ENCODE measurements at regions not wholly inside any gene's neighbourhood (a gene's known extent, or its start where the extent isn't known, plus 50 kb on each side); places are given as distances from the start of the nearest gene placed in this dataset.

- DNase-seq, result no peak
- Mint-ChIP-seq H3K4me3 (no peak overlapping the region), H3K36me3 (no peaks in the 10 kb centered on the region), H3K27me3 (no peaks in the 10 kb centered on the region), H3K9me3 (peaks cover 11 to 13% (median 11%) of the 10 kb centered on the region in 3 donors), H3K4me1 (no peaks in the 10 kb centered on the region), H3K27ac (no peak overlapping the region)
- WGBS (ENCODE audit: insufficient coverage), result no CpG with 5 or more reads among the region's 2 CpGs
- H3K9me3 ChIP-seq, result no peaks in the 10 kb centered on the region
- H3K27ac ChIP-seq (ENCODE audit: low read length), result no peak overlapping the region
- no peaks in the 10 kb centered on the region for H3K27me3 ChIP-seq (replicated peaks in 1 of 2; ENCODE audit: control insufficient read depth in 2 of 2, extremely low read depth in 1 of 2, insufficient read depth in 2 of 2, low read length in 1 of 2)
- no peaks in the 10 kb centered on the region for H3K36me3 ChIP-seq (ENCODE audit: control insufficient read depth in 2 of 2, extremely low read depth in 1 of 2, insufficient read depth in 1 of 2, low read length in 1 of 2)
- no peaks in the 10 kb centered on the region for H3K4me1 ChIP-seq (ENCODE audit: control insufficient read depth in 1 of 2, extremely low read depth in 1 of 2, insufficient read depth in 2 of 2, low read length in 2 of 2)
- CTCF ChIA-PET, result no interaction called here
- H3K4me3 ChIP-seq (ENCODE audit: control insufficient read depth in 1 of 2, extremely low read depth in 1 of 2, low read length in 1 of 2), result no peak overlapping the region
- POLR2A ChIA-PET, result no interaction called here
- no peak for ATAC-seq (replicated peaks in 1 of 4)
Measured at GRCh38 chr5:144947023-144947422, 776.4 kb downstream of the KCTD16 start.

- Mint-ChIP-seq H3K9me3 (peaks cover 11 to 13% (median 11%) of the 10 kb centered on the region in 3 donors), H3K27ac (no peak overlapping the region), H3K27me3 (no peaks in the 10 kb centered on the region), H3K4me1 (no peaks in the 10 kb centered on the region), H3K36me3 (no peaks in the 10 kb centered on the region), H3K4me3 (no peak overlapping the region)
- DNase-seq (no peak), ATAC-seq (replicated peaks in 1 of 4) (no peak)
- CTCF ChIA-PET, result no interaction called here
- H3K4me3 ChIP-seq (ENCODE audit: control insufficient read depth in 1 of 2, extremely low read depth in 1 of 2, low read length in 1 of 2), result no peak overlapping the region
- H3K27ac ChIP-seq (ENCODE audit: low read length), result no peak overlapping the region
- H3K9me3 ChIP-seq, result no peaks in the 10 kb centered on the region
- no peaks in the 10 kb centered on the region for H3K36me3 ChIP-seq (ENCODE audit: control insufficient read depth in 2 of 2, extremely low read depth in 1 of 2, insufficient read depth in 1 of 2, low read length in 1 of 2)
- no CpG with 5 or more reads among the region's 2 CpGs for WGBS (ENCODE audit: insufficient coverage)
- POLR2A ChIA-PET, result no interaction called here
- H3K4me1 ChIP-seq (ENCODE audit: control insufficient read depth in 1 of 2, extremely low read depth in 1 of 2, insufficient read depth in 2 of 2, low read length in 2 of 2), result no peaks in the 10 kb centered on the region
- no peaks in the 10 kb centered on the region for H3K27me3 ChIP-seq (replicated peaks in 1 of 2; ENCODE audit: control insufficient read depth in 2 of 2, extremely low read depth in 1 of 2, insufficient read depth in 2 of 2, low read length in 1 of 2)
Measured at GRCh38 chr5:144945503-144945902, 774.8 kb downstream of the KCTD16 start.

GRCh38 chr5:144944936-144945335 lies 774.3 kb downstream of the KCTD16 start:
- WGBS (ENCODE audit: insufficient coverage), result 13% methylated on average over 1 of the region's 4 CpGs
- no peak overlapping the region for H3K27ac ChIP-seq (ENCODE audit: low read length)
- no peak overlapping the region for H3K27ac Mint-ChIP-seq
- peaks cover 7 to 15% (median 8%) of the 10 kb centered on the region in 3 donors for H3K9me3 Mint-ChIP-seq
- no peak for DNase-seq
- H3K9me3 ChIP-seq, result no peaks in the 10 kb centered on the region
- no peak for ATAC-seq (replicated peaks in 1 of 4)
- H3K4me3 ChIP-seq (ENCODE audit: control insufficient read depth in 1 of 2, extremely low read depth in 1 of 2, low read length in 1 of 2), result no peak overlapping the region
- CTCF ChIA-PET, result no interaction called here
- no peaks in the 10 kb centered on the region for H3K27me3 Mint-ChIP-seq
- no peaks in the 10 kb centered on the region for H3K27me3 ChIP-seq (replicated peaks in 1 of 2; ENCODE audit: control insufficient read depth in 2 of 2, extremely low read depth in 1 of 2, insufficient read depth in 2 of 2, low read length in 1 of 2)
- H3K36me3 ChIP-seq (ENCODE audit: control insufficient read depth in 2 of 2, extremely low read depth in 1 of 2, insufficient read depth in 1 of 2, low read length in 1 of 2), result no peaks in the 10 kb centered on the region
- POLR2A ChIA-PET, result no interaction called here
- H3K4me3 Mint-ChIP-seq, result no peak overlapping the region
- H3K36me3 Mint-ChIP-seq, result no peaks in the 10 kb centered on the region
- no peaks in the 10 kb centered on the region for H3K4me1 ChIP-seq (ENCODE audit: control insufficient read depth in 1 of 2, extremely low read depth in 1 of 2, insufficient read depth in 2 of 2, low read length in 2 of 2)
- no peaks in the 10 kb centered on the region for H3K4me1 Mint-ChIP-seq

- Mint-ChIP-seq H3K4me1 (no peaks in the 10 kb centered on the region), H3K9me3 (peaks cover 7 to 17% (median 13%) of the 10 kb centered on the region in 3 donors), H3K4me3 (no peak overlapping the region), H3K27ac (no peak overlapping the region), H3K36me3 (no peaks in the 10 kb centered on the region), H3K27me3 (no peaks in the 10 kb centered on the region)
- Histone ChIP-seq H3K4me3 (ENCODE audit: control insufficient read depth in 1 of 2, extremely low read depth in 1 of 2, low read length in 1 of 2) (no peak overlapping the region), H3K27ac (ENCODE audit: low read length) (no peak overlapping the region), H3K4me1 (ENCODE audit: control insufficient read depth in 1 of 2, extremely low read depth in 1 of 2, insufficient read depth in 2 of 2, low read length in 2 of 2) (no peaks in the 10 kb centered on the region), H3K27me3 (replicated peaks in 1 of 2; ENCODE audit: control insufficient read depth in 2 of 2, extremely low read depth in 1 of 2, insufficient read depth in 2 of 2, low read length in 1 of 2) (no peaks in the 10 kb centered on the region), H3K9me3 (no peaks in the 10 kb centered on the region), H3K36me3 (ENCODE audit: control insufficient read depth in 2 of 2, extremely low read depth in 1 of 2, insufficient read depth in 1 of 2, low read length in 1 of 2) (no peaks in the 10 kb centered on the region)
- CTCF ChIA-PET, result no interaction called here
- DNase-seq (no peak), ATAC-seq (replicated peaks in 1 of 4) (no peak)
- POLR2A ChIA-PET, result no interaction called here
Measured at GRCh38 chr5:144941004-144941403, 770.3 kb downstream of the KCTD16 start.

GRCh38 chr5:144918371-144918770 lies 747.7 kb downstream of the KCTD16 start:
- H3K36me3 Mint-ChIP-seq, result no peaks in the 10 kb centered on the region
- CTCF ChIA-PET, result no interaction called here
- Histone ChIP-seq H3K27ac (ENCODE audit: low read length) (no peak overlapping the region), H3K4me1 (ENCODE audit: control insufficient read depth in 1 of 2, extremely low read depth in 1 of 2, insufficient read depth in 2 of 2, low read length in 2 of 2) (no peaks in the 10 kb centered on the region), H3K9me3 (no peaks in the 10 kb centered on the region), H3K27me3 (replicated peaks in 1 of 2; ENCODE audit: control insufficient read depth in 2 of 2, extremely low read depth in 1 of 2, insufficient read depth in 2 of 2, low read length in 1 of 2) (no peaks in the 10 kb centered on the region), H3K4me3 (ENCODE audit: control insufficient read depth in 1 of 2, extremely low read depth in 1 of 2, low read length in 1 of 2) (no peak overlapping the region), H3K36me3 (ENCODE audit: control insufficient read depth in 2 of 2, extremely low read depth in 1 of 2, insufficient read depth in 1 of 2, low read length in 1 of 2) (no peaks in the 10 kb centered on the region)
- H3K4me3 Mint-ChIP-seq, result no peak overlapping the region
- no peaks in the 10 kb centered on the region for H3K4me1 Mint-ChIP-seq
- H3K27me3 Mint-ChIP-seq, result no peaks in the 10 kb centered on the region
- H3K27ac Mint-ChIP-seq, result no peak overlapping the region
- 100% methylated on average over 1 of the region's 1 CpG for WGBS (ENCODE audit: insufficient coverage)
- no peak for DNase-seq
- ATAC-seq (replicated peaks in 1 of 4), result no peak
- peaks cover 7 to 13% (median 10%) of the 10 kb centered on the region in 3 donors for H3K9me3 Mint-ChIP-seq
- POLR2A ChIA-PET, result no interaction called here

GRCh38 chr5:144915452-144915851 lies 744.8 kb downstream of the KCTD16 start:
- Mint-ChIP-seq H3K4me1 (no peaks in the 10 kb centered on the region), H3K36me3 (no peaks in the 10 kb centered on the region), H3K27ac (no peak overlapping the region), H3K9me3 (peaks cover 4 to 17% (median 11%) of the 10 kb centered on the region in 3 donors), H3K4me3 (no peak overlapping the region), H3K27me3 (no peaks in the 10 kb centered on the region)
- DNase-seq (no peak), ATAC-seq (replicated peaks in 1 of 4) (no peak)
- H3K4me3 ChIP-seq (ENCODE audit: control insufficient read depth in 1 of 2, extremely low read depth in 1 of 2, low read length in 1 of 2), result no peak overlapping the region
- H3K9me3 ChIP-seq, result no peaks in the 10 kb centered on the region
- no peak overlapping the region for H3K27ac ChIP-seq (ENCODE audit: low read length)
- H3K36me3 ChIP-seq (ENCODE audit: control insufficient read depth in 2 of 2, extremely low read depth in 1 of 2, insufficient read depth in 1 of 2, low read length in 1 of 2), result no peaks in the 10 kb centered on the region
- CTCF ChIA-PET, result no interaction called here
- no peaks in the 10 kb centered on the region for H3K4me1 ChIP-seq (ENCODE audit: control insufficient read depth in 1 of 2, extremely low read depth in 1 of 2, insufficient read depth in 2 of 2, low read length in 2 of 2)
- no peaks in the 10 kb centered on the region for H3K27me3 ChIP-seq (replicated peaks in 1 of 2; ENCODE audit: control insufficient read depth in 2 of 2, extremely low read depth in 1 of 2, insufficient read depth in 2 of 2, low read length in 1 of 2)
- POLR2A ChIA-PET, result no interaction called here

GRCh38 chr5:144913661-144914060 lies 743.0 kb downstream of the KCTD16 start:
- no peak overlapping the region for H3K4me3 Mint-ChIP-seq
- no peak for ATAC-seq (replicated peaks in 1 of 4)
- CTCF ChIA-PET, result no interaction called here
- POLR2A ChIA-PET, result no interaction called here
- Histone ChIP-seq H3K36me3 (ENCODE audit: control insufficient read depth in 2 of 2, extremely low read depth in 1 of 2, insufficient read depth in 1 of 2, low read length in 1 of 2) (no peaks in the 10 kb centered on the region), H3K27me3 (replicated peaks in 1 of 2; ENCODE audit: control insufficient read depth in 2 of 2, extremely low read depth in 1 of 2, insufficient read depth in 2 of 2, low read length in 1 of 2) (no peaks in the 10 kb centered on the region), H3K4me3 (ENCODE audit: control insufficient read depth in 1 of 2, extremely low read depth in 1 of 2, low read length in 1 of 2) (no peak overlapping the region), H3K27ac (ENCODE audit: low read length) (no peak overlapping the region), H3K9me3 (no peaks in the 10 kb centered on the region), H3K4me1 (ENCODE audit: control insufficient read depth in 1 of 2, extremely low read depth in 1 of 2, insufficient read depth in 2 of 2, low read length in 2 of 2) (no peaks in the 10 kb centered on the region)
- H3K9me3 Mint-ChIP-seq, result peaks cover 4 to 19% (median 11%) of the 10 kb centered on the region in 3 donors
- H3K27me3 Mint-ChIP-seq, result no peaks in the 10 kb centered on the region
- no peaks in the 10 kb centered on the region for H3K4me1 Mint-ChIP-seq
- WGBS (ENCODE audit: insufficient coverage), result no CpG with 5 or more reads among the region's 2 CpGs
- no peak for DNase-seq
- H3K36me3 Mint-ChIP-seq, result no peaks in the 10 kb centered on the region
- no peak overlapping the region for H3K27ac Mint-ChIP-seq
